NCI-H82 (cell line): ENCODE measurements at regions not wholly inside any gene's neighbourhood (a gene's known extent, or its start where the extent isn't known, plus 50 kb on each side); places are given as distances from the start of the nearest gene placed in this dataset.
A peak's percentile ranks its signal among the peaks of the same experiment; 100 is the strongest.

ENCODE experiments used
- DNase-seq: peaks from one replicate; lab custom pipeline; 2025; lab: John Stamatoyannopoulos, UW

GRCh38 chr7:52700349-52700748 is 335.1 kb upstream of the POM121L12 start:
- peak; percentile 37 for DNase-seq

- peak; percentile 84 for DNase-seq
Observed at GRCh38 chr7:52695973-52696595, 339.3 kb upstream of the POM121L12 start.

GRCh38 chr7:52691257-52691656 is 344.2 kb upstream of the POM121L12 start:
- DNase-seq = no peak

- DNase-seq = no peak
Observed at GRCh38 chr7:52689912-52690311, 345.5 kb upstream of the POM121L12 start.

- no peak for DNase-seq
Observed at GRCh38 chr7:52685333-52685732, 350.1 kb upstream of the POM121L12 start.

- DNase-seq = no peak
Observed at GRCh38 chr7:52684388-52684787, 351.0 kb upstream of the POM121L12 start.

GRCh38 chr7:52682993-52683392 is 352.4 kb upstream of the POM121L12 start:
- no peak for DNase-seq

GRCh38 chr7:52670608-52671225 is 364.7 kb upstream of the POM121L12 start:
- DNase-seq = no peak

- no peak for DNase-seq
Observed at GRCh38 chr7:52669031-52669430, 366.4 kb upstream of the POM121L12 start.

- no peak for DNase-seq
Observed at GRCh38 chr7:52668435-52668834, 367.0 kb upstream of the POM121L12 start.

- no peak for DNase-seq
Observed at GRCh38 chr7:52659178-52659577, 376.3 kb upstream of the POM121L12 start.

GRCh38 chr7:52656098-52656497 is 379.3 kb upstream of the POM121L12 start:
- DNase-seq = no peak

GRCh38 chr7:52652621-52653020 is 382.8 kb upstream of the POM121L12 start:
- DNase-seq = no peak

- DNase-seq = no peak
Observed at GRCh38 chr7:52648872-52649271, 386.6 kb upstream of the POM121L12 start.

GRCh38 chr7:52647046-52647445 is 388.4 kb upstream of the POM121L12 start:
- no peak for DNase-seq

GRCh38 chr7:52639981-52640380 is 395.5 kb upstream of the POM121L12 start:
- no peak for DNase-seq

- no peak for DNase-seq
Observed at GRCh38 chr7:52639126-52639525, 396.3 kb upstream of the POM121L12 start.

GRCh38 chr7:52635021-52635420 is 400.4 kb upstream of the POM121L12 start:
- peak; percentile 78 for DNase-seq

- no peak for DNase-seq
Observed at GRCh38 chr7:52620849-52621248, 414.6 kb upstream of the POM121L12 start.

- no peak for DNase-seq
Observed at GRCh38 chr7:52616552-52616951, 418.9 kb upstream of the POM121L12 start.

GRCh38 chr7:52615021-52615695 is 420.3 kb upstream of the POM121L12 start:
- DNase-seq = no peak

- no peak for DNase-seq
Observed at GRCh38 chr7:52609511-52609910, 425.9 kb upstream of the POM121L12 start.

- DNase-seq = no peak
Observed at GRCh38 chr7:52592698-52593097, 442.7 kb upstream of the POM121L12 start.
